GM18861 (cell line): ENCODE measurements at regions not wholly inside any gene's neighbourhood (a gene's known extent, or its start where the extent isn't known, plus 50 kb on each side); places are given as distances from the start of the nearest gene placed in this dataset.
"Not testable (repeated sequence)": the region's sequence is repeated elsewhere in the genome, so short reads cannot be mapped to it uniquely, and the experiment has no call there.

ENCODE experiments used
- ATAC-seq: cut with Tn5 transposase; IDR thresholded peaks from one replicate; pipeline ENCODE4 v1.9.1; 2021; ENCODE audit not compliant: unreplicated experiment

DNA sequence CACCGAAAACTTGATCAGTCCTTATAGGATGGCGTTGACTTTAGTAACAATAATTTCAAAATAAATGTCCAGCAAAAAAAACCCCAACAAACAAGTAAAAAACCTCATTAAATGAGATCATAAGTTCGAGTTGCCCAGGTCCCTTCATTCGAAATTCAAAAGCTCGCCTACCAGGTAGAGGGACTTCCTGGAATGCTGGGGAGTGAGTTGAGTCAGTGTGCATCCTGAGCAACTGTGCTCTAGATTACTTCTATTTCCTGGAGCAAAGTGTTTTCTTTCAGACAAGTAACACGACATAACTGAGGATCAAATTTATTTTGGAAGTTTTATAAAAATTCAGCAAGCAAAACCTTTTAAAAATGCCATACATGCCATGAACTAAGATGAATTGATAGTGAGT, 511.9 kb upstream of the CITED2 start:
- ATAC-seq = no peak

DNA sequence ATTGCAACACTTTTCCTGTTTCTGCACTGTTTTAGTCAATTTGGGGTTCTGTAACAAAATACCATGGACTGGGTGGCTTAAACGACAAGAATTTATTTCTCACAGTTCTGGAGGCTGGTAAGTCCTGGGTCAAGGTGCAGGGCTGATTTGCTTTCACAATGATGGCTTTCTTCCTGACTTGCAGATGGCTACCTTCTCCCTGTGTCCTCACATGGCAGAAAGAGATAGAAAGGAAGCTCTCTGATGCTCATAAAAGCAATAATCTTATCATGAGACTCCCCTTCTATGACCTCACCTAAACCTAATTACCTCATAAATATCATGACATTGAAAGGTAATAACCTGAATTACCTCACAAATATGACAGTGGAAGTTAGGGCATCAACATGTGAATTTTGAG, 511.5 kb upstream of the CITED2 start:
- ATAC-seq = no peak

DNA sequence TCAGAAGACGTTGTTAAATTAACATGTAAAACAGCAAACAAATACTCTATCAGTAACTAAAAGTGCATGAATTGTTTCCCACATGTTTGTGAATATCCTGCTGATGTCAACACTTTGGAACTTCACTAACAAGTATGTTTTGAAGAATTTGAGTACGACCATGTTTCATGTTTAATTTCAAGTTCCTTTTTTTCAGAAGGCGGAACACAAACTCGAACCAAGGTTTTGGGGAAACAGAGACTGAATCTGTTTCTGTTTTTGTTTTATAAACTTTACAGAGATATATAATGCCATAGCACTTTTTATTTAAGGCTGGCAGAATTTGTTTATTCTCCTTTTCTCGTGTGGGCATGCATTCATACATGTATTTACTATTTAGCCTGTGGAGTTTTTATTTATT, 509.3 kb upstream of the CITED2 start:
- ATAC-seq = no peak

DNA sequence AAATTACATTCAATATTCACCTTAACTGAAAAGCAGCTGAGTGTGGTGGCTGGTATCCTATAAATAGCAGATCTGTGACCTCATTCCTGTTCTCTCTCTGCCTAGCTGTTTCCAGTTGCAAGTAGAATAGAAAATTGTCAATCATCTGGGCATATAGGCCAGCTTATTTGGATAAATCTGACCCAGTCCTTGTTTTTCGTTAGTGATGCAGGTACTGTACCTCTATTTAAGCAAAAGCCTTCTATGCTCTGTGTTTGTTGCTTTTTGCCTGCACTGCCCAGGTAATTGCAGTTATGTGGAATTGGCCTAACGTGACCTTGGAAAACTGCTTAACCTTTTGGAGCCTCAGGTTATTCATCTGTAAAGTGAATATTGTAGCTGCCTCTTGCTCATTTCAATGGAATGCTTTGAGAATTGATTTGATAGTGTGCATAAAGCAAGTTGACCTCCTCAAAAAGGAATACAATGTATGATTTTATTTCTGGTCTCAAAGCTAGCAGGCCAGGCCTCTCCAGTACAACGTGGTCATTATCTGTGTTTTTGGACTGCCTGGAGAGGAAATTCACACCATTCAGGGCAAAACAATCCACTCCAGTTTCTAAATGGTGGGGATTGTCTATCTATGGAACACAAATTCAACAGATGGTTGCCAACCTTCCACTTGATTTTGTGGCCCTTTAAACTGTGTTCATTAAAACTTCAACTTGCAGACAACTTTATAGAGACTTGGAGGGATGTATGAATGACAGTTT, 508.7 kb upstream of the CITED2 start:
- ATAC-seq = no peak

DNA sequence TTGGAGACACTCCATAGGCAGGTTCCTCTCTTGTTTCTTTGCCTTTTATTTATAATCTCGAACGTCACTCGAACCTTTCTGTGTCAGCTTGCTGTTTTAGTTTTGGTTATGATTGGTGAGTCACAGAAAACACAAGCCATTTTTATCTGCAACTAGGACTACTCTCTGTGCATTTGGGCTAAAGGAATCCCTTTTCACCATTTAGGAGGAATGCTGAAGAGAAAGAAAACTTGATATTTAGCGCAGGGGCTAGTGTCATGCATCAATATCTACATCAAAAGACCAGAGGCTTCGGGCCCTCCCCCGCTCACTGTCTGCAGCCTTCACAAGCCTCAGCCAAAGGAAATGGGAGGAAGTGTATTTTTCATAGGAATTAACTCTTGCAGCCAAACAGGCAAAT, 507.8 kb upstream of the CITED2 start:
- no peak for ATAC-seq

DNA sequence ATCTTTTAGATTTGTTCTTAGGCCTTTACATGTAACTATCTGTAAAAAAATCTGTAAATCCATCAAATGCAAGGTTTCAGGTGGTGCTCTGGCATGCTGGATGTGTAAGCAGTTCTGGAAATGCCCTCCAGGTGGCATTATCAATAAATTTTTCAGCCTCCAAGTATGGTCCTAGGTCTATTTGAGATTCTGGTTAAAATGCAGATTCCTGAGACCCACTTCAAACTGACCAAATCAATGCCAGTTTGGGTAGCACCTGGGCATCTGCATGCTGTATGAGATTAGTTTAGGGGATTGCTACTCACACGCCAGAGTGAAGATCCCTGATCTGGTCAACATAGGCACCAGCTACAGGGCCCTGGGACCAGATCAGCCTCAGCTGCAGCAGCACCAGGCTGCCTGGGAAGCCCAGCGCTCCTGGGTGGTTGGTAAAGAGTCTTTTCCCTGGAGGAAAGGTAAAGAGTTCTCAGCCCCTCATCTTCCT, 507.3 kb upstream of the CITED2 start:
- peak; percentile 82 for ATAC-seq

DNA sequence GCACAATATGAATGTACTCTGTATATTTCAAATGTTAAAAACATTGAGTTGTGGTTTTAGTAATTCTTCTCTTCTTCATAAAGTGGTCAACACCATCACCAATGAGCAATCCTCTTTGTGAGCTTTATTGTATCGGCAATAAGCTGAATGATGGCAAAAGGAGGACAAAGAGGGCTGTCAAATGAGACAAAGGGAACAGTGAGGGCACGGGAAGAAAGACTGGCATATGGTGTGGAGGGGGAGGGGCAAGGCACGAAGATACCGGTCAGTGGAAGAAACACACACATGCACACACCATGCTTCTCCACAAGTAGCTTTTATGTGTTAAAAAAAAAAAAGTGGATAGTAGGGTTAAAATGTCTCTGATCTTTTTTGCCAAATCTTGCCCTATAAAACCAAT, 506.8 kb upstream of the CITED2 start:
- no peak for ATAC-seq

DNA sequence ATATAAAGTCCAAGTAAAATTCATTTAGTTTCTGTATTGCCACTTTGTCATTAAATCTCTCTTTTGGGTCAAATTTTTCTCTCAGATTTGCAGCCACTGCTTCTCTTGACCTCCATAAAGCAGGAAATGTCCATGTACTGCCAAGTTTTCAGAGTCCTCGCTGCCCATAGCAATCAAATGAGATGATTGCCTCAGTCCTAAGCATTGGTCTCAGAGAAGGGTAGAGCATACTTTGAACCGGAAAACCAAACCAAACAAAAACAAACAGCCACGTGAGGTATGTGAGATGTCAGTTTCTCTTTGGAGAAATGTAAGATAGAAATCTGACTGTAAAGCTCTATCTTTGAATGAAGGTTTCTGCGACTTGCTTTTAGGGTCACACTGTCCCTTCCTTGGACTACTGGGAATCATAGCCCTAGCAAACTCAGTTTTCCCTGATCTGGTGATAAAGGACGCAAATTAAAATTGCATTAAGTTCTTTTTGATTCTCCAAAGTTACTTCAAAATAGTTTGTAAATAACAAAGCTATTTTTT, 505.4 kb upstream of the CITED2 start:
- no peak for ATAC-seq

DNA sequence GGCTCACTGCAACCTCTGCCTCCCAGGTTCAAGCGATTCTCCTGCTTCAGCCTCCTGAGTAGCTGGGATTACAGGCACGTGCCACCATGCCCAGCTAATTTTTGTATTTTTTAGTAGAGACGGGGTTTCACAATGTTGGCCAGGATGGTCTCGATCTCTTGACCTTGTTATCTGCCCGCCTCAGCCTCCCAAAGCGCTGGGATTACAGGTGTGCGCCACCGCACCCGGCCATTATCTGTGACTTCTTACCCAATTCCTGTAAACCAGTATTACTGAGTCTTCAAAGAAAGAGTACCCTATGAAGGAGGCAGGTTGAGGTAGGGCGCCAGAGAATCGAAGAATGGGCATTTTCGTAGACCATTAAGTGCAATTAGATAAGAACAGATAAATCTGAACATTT, 504.8 kb upstream of the CITED2 start:
- not testable (repeated sequence) for ATAC-seq

DNA sequence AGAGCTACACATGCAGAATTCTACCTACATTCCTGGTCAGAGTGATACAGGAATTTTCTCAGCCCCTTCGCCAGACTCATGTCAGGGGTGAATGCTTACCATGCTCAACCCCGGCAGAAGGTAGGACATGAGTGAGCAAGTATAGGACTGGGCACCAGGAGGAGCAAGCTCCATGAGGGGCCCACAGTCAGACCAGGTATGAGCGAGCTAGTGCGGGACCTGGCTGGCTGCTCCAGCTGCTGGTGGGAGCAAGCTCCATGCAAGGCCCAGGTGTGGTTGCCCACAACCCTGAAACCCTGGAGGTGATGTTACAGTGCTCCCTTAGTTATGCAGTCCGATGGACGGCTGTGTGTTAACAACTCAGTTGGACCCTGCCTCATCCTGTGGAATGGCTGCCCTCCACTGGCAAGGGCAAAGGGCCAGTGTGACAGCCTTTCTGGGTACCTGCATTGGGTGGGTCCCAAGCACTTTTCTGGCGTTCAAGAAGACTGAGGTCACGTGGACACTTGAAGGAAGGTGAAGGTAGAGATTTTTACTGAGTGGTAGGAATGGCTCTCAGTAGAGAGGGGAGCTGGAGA, 503.5 kb upstream of the CITED2 start:
- no peak for ATAC-seq

DNA sequence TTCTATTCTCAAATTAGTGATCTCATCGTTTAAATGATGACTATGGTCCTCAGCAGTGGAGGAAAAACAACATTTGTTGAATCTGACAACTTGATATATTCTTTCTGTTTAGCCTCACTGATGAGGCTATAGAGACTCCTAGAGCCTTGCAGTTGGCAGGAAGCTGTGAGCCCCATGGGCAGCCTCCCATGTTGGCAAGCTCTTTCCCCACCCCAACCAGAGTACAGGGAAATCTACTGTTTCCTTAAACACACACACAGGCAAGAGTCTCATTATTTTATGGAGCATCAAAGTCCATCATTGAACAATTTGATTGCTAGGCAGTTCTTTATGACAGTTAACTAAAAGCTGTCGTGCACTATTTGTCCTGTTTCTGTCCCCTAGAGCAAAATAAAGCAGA, 498.2 kb upstream of the CITED2 start:
- ATAC-seq = no peak

DNA sequence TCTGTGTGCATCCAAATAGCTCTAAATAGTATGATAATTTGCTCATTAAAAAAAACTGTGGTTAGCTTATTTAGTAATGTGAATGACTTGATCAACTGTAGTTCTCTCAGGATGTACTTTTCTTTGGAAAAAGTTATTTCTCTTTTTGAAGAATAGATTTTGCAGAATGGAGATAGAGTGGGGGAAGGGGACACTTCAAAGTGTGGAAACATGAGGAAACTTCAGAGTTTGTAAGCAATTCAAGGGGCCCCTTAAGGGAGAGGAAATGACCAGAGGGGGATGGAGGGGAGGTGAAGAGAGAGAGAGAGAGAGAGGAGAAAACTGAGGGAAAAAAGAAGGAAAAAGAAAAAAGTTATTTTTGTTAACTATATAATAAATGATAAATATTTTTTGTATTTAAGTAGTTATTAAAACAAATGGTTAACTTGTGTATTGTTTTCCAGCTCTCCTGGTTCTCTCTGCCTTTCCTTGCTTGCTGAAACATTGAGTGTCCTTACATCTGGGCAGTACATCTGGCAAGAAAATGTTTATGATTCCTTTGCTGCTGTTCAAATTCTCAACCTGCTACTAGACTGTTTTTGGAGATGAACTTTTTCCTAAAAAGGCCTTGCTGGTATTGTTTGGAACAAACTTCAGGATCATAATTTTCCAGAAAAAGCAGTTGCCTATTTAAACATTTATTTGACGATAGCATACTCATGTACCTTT, 497.5 kb upstream of the CITED2 start:
- no peak for ATAC-seq

DNA sequence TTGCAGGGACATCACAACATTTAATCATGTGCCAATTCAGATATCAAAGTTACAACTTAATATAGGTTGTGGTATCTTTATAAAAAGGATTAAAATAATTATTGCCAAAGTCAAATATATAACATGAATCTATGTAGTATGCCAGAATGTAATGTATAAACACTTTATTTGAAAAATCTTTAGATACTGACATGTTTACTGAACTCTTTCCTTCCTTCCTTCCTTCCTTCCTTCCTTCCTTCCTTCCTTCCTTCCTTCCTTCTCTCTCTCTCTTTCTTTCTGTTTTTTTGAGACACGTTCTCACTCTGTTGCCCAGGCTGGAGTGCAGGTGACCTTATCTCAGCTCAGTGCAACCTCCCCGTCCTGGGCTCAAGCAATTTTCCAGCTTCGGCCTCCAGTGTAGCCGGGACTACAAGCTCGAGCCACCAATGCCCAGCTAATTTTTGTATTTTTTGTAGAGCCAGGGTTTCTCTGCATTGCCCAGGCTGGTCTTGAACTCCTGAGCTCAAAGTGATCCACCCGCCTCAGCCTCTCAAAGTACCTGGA, 496.8 kb upstream of the CITED2 start:
- ATAC-seq = no peak

DNA sequence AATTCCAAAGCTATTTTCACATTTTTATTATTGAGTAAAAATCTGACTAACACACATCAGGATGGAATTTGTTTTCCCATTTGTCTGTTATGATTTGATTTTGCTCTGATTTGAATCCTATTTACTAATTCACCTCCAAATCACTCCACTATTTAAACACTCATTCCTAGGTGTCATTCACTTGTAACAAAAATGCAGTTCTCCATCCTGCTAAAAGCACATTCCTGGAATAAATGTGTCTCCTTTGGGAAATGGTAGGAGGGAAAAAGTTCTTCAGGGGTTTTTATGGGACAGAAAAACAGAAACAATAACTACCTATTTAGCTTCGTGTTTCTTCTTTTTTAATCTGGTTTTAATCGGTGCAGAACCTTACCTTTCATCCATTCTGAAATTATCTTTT, 494.1 kb upstream of the CITED2 start:
- no peak for ATAC-seq

DNA sequence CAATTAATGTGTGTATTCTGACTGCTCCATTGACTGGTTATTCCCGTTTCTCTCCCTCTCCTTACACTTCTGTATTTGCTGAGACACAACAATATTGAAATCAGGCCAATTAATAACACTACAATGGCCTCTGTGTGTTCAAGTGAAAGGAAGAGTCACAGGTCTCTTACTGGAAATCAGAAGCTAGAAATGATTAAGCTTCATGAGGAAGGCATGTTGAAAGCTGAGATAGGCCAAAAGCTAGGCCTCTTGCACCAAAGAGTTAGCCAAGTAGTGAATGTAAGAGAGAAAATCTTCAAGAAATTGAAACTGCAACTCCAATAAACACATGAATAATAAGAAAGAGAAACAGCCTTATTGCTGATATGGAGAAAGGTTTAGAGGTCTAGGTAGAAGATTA, 489.5 kb upstream of the CITED2 start:
- peak; percentile 60 for ATAC-seq

DNA sequence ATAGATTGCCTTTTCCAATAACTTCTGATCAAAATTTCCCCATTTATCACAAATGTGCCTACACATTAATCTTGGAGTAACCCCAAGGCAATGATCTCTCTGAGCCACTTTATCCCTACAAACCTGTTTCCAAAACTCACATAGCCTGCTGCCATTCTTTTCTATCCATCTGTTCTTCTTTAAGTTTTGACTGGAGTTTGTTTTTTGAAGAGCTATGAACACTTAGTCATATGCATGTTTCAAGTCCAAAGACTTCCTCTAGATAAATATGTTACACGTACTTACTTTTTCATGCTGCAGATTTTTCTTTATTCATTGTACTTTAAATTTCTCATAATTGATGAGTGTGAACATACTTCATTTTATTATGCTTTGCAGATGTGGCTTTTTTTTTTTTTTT, 488.9 kb upstream of the CITED2 start:
- ATAC-seq = no peak

DNA sequence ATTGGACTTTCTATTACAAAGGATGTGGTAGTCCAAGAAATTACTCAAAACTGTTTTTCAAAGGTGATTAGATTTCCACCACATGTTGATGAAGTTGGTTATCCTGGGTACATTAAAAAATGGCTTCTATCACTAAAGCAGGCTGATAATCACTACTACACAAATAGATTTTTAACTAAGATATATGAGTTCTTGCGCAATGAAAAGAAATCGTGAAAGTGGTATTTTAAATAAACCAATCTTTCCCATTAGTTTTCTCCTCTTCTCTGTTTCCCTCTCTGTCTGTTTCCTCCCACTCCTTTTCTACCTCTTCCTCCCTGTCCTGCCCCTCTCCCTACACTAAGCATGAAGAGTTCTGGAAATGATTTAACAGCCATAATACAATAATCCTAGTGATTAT, 487.9 kb upstream of the CITED2 start:
- ATAC-seq = no peak

DNA sequence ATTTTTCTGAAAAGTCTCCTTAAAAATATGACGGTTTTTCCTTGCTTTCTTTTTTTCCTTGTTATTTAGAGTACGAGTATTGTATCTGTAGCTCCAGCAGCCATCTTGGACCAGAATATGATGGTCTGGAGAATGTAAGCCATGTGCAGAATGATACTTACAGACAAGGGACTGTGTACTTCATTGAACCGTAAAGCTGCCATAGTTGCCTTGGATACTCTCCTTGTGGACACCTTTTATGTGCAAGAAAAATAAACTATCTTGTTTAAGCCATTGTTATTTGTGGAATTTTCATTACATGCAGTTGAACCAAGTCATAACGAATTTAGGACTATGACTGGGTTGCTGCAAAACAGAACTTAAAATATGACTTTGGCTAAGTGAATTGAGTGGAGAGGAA, 485.8 kb upstream of the CITED2 start:
- ATAC-seq = no peak

DNA sequence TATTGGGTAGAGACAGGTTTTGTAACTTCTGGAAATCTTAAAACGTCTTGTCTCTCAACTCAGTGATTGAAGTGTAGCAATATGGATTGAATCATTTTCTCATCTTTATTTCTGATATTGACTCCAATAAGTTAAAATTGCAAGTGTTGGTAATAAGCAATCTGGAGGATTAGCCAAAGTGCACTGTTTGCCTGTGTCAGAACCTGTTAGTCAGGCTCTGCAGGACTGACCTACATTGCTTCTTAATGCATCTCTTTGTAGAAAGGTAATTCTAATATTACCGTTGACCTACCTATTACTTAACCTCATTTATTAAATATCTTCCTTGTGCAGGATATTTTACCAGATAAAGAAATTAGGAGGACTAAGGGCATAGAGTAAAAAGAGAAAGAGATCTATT, 484.0 kb upstream of the CITED2 start:
- no peak for ATAC-seq

DNA sequence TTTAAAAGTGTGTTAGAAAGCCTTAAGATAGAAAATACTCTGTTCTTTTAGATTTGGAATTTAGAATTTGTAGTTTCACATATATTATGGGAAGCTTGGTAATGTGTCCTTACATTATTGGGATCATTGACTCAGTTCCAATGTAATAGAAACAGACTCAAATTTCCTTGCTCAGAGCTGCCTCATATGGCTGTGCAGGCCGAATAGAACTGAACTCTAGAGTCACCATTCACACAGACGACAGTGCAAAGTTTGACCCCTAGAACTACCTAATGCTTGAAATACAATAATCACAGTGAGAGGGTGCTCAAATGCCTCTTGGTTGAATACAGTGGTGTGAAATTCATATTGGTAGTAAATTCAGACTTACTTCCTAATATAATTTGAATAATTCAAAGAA, 482.7 kb upstream of the CITED2 start:
- ATAC-seq = no peak

DNA sequence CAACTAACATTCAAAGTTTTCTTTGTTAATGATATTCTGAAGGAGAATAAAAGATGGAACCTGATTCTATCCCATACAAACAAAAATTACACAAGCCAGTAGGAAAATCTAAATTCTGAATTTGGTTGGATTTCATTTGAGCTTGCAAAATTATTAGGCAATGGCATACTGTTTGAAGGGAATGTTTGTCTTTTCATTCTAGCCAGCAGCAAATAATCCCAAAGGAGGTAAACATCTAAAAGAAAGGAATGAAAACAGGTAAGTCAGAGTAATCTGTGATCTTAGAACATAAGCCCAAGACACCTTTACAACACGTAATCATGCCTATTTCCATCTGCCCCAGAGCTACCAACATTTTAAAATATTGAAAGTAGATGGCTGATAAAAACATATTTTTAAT, 482.1 kb upstream of the CITED2 start:
- ATAC-seq = no peak
